Endothelial cell of umbilical vein (primary cell): ENCODE measurements at regions not wholly inside any gene's neighbourhood (a gene's known extent, or its start where the extent isn't known, plus 50 kb on each side); places are given as distances from the start of the nearest gene placed in this dataset.

Source experiments
- BruUV-seq: library from RNA; stranded (reverse); fragments of 400-500 nt; replicated peaks from 2 replicates; lab custom pipeline; 2021; lab: Mats Ljungman, UMichigan
- CTCF ChIA-PET: fragments of 300-600, 350-600 bp; sonication (Branson Sonifier 250); formaldehyde crosslinking; loops from one replicate; lab custom pipeline; 2021; ENCODE audit warnings: antibody characterized with exemption, inconsistent platforms; lab: Charles Lee
- POLR2A ChIA-PET: fragments of 300-600, 350-600 bp; sonication (Branson Sonifier 250); formaldehyde crosslinking; loops from one replicate; lab custom pipeline; 2021; ENCODE audit warnings: antibody characterized with exemption, inconsistent platforms; lab: Charles Lee
- DNase-seq: peaks from one replicate; pipeline ENCODE4 v3.0.0-alpha.2; 2011; ENCODE audit warnings: low read depth, low spot score
- FAIRE-seq: peaks from 2 replicates; lab custom pipeline; 2011; peaks lifted over from hg19 to GRCh38; lab: Jason Lieb, UNC
- H2AFZ ChIP-seq: 2 replicates; pipeline ENCODE4 v1.6.0; 2012; ENCODE audit warnings: low read depth, low read length, control low read depth, inconsistent platforms
- H3K27ac ChIP-seq: 2 replicates; pipeline ENCODE4 v1.5.1; 2011; ENCODE audit warnings: low read depth, mild to moderate bottlenecking, control low read depth, low read length, moderate library complexity; ENCODE audit not compliant: insufficient read depth
- H3K27me3 ChIP-seq, 2 experiments: 2 replicates each; pipeline versions ENCODE4 v1.6.0 to v1.6.1; 2011; ENCODE audit warnings: low read length in 2 of 2, mixed read lengths in 1 of 2; ENCODE audit not compliant: control insufficient read depth in 2 of 2, insufficient read depth in 2 of 2
- H3K36me3 ChIP-seq, 2 experiments: 2 replicates in 1 of 2; 3 replicates in 1 of 2; pipeline ENCODE4 v1.5.1; 2011; ENCODE audit warnings: low read length in 2 of 2, mild to moderate bottlenecking in 1 of 2, moderate library complexity in 1 of 2; ENCODE audit not compliant: control insufficient read depth in 2 of 2, insufficient read depth in 2 of 2; ENCODE audit errors: extremely low read depth in 1 of 2
- H3K4me1 ChIP-seq: 3 replicates; pipeline ENCODE4 v1.5.1; 2011; ENCODE audit warnings: mild to moderate bottlenecking, low read length; ENCODE audit not compliant: control insufficient read depth, insufficient read depth; ENCODE audit errors: extremely low read depth
- H3K4me2 ChIP-seq: 2 replicates; pipeline ENCODE4 v1.6.1; 2011; ENCODE audit warnings: low read length, control low read depth, mixed read lengths; ENCODE audit not compliant: insufficient read depth
- H3K4me3 ChIP-seq, 3 experiments: fragments of 200-600 bp in 1 of 3; sonication (generic), shearing (Covaris generic) in 1 of 3; replicated peaks in 1 of 3; 2 replicates each; pipeline ENCODE4 v1.5.1; 2011 to 2016; ENCODE audit warnings: control low read depth in 3 of 3, low read length in 3 of 3, mild to moderate bottlenecking in 2 of 3, inconsistent platforms in 1 of 3, low read depth in 1 of 3, moderate library complexity in 1 of 3; ENCODE audit not compliant: insufficient read depth in 1 of 3
- H3K79me2 ChIP-seq: 2 replicates; pipeline ENCODE4 v1.6.0; 2012; ENCODE audit warnings: low read length, inconsistent platforms; ENCODE audit not compliant: control insufficient read depth, insufficient read depth
- H3K9ac ChIP-seq: replicated peaks from 2 replicates; pipeline ENCODE3; 2011; ENCODE audit warnings: low read length, control low read depth; ENCODE audit not compliant: insufficient read depth; ENCODE audit errors: extremely low read depth
- H3K9me1 ChIP-seq: replicated peaks from 3 replicates; pipeline ENCODE4 v1.6.0; 2011; ENCODE audit warnings: mild to moderate bottlenecking, low read length; ENCODE audit not compliant: control insufficient read depth, insufficient read depth; ENCODE audit errors: extremely low read depth
- H3K9me3 ChIP-seq: replicated peaks from 2 replicates; pipeline ENCODE4 v1.5.1; 2012; ENCODE audit warnings: low read length, inconsistent platforms; ENCODE audit not compliant: control insufficient read depth, insufficient read depth
- H4K20me1 ChIP-seq: replicated peaks from 2 replicates; pipeline ENCODE3; 2011; ENCODE audit warnings: mild to moderate bottlenecking, low read length; ENCODE audit not compliant: control insufficient read depth, insufficient read depth; ENCODE audit errors: extremely low read depth
- CTCF ChIP-seq, 2 donors: IDR thresholded peaks; 1 replicate in 1 of 2; 2 replicates in 1 of 2; pipeline ENCODE4 v1.5.1; 2011; ENCODE audit warnings: low read length in 2 of 2, mild to moderate bottlenecking in 2 of 2, moderate library complexity in 2 of 2, control low read depth in 1 of 2, inconsistent platforms in 1 of 2, low read depth in 1 of 2; ENCODE audit not compliant: insufficient read depth in 1 of 2; ENCODE audit errors: extremely low read depth in 1 of 2
- FOS ChIP-seq: IDR thresholded peaks from 2 replicates; pipeline ENCODE4 v1.6.1; 2011; ENCODE audit warnings: mild to moderate bottlenecking, low read length, moderate library complexity, borderline replicate concordance; ENCODE audit not compliant: insufficient read depth
- GATA2 ChIP-seq: IDR thresholded peaks from 2 replicates; pipeline ENCODE4 v1.7.0; 2011; ENCODE audit warnings: low read depth, mild to moderate bottlenecking, moderate library complexity, mixed read lengths, low read length; ENCODE audit not compliant: insufficient read length, insufficient read depth
- JUN ChIP-seq: IDR thresholded peaks from 2 replicates; pipeline ENCODE4 v1.6.1; 2011; ENCODE audit warnings: borderline replicate concordance, low read depth; ENCODE audit not compliant: insufficient read length, insufficient read depth
- MYC ChIP-seq: IDR thresholded peaks from one replicate; pipeline ENCODE4 v1.6.1; 2011; ENCODE audit warnings: mild to moderate bottlenecking, low read depth, low read length
- POLR2A ChIP-seq: IDR thresholded peaks from 2 replicates; pipeline ENCODE4 v1.6.1; 2012; ENCODE audit warnings: low read depth, mild to moderate bottlenecking, control low read depth, low read length
- POLR2AphosphoS5 ChIP-seq: IDR thresholded peaks from 2 replicates; pipeline ENCODE4 v1.6.1; 2012; ENCODE audit warnings: low read depth, mild to moderate bottlenecking, control low read depth, low read length, moderate library complexity; ENCODE audit not compliant: insufficient read depth
- dilution Hi-C: fragments of 300-500 bp; cut with MboI; formaldehyde crosslinking; loops from one replicate; pipeline ENCODE4 v1.15.0; 2019; ENCODE audit warnings: low sequenced_read_pairs; ENCODE audit not compliant: extremely low pct_ligation_motif_present
- intact Hi-C: fragments of 100-400 bp; cut with micrococcal nuclease; formaldehyde crosslinking; loops from one replicate; pipeline ENCODE4 v1.10.0; 2022
- TF ChIP-seq, protein P1 (sequence below): IDR thresholded peaks from 2 replicates; pipeline ENCODE4 v1.6.1; 2011; ENCODE audit not compliant: insufficient read depth, insufficient read length

DNA sequence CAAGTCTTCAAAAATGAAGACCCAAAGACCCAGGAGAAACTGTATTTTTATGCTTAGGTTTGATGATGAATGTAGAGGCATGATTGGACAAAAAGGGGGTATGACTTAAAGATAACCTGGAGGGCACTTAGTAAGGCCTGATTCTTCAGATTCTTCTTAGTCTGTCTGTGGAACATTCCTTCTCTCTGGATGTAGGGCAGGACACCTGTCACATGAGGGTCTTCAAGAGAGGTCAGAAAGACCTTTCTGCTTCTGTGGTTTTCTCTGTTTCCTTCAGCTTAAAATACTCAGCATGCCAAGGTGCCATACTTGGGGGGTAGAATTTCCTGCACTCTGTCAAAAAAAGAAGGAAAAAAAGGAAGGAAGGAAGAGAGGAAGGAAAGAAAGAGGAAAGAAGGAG lies 78.1 kb downstream of the BLID start:
- no peak for FAIRE-seq
- H3K4me1 ChIP-seq, result no peaks in the 10 kb centered on the region
- H3K79me2 ChIP-seq, result no peaks in the 10 kb centered on the region
- H3K9me1 ChIP-seq, result no peaks in the 10 kb centered on the region
- ChIA-PET POLR2A (no interaction called here), CTCF (interaction anchor here (0.6 to 0.8 kb wide), 2 partner anchors 9 to 29 kb away, joined by 3 read pairs; no protein-coding TSS in a partner anchor)
- no peak overlapping the region for H3K4me3 ChIP-seq
- H4K20me1 ChIP-seq, result no peaks in the 10 kb centered on the region
- H3K4me2 ChIP-seq, result no peak overlapping the region
- H3K27me3 ChIP-seq, result no peaks in the 10 kb centered on the region
- dilution Hi-C loops, result no loop called here
- BruUV-seq, result no TSS peak
- no peak overlapping the region for H2AFZ ChIP-seq
- intact Hi-C loops, result no loop called here
- no peaks in the 10 kb centered on the region for H3K9me3 ChIP-seq
- H3K36me3 ChIP-seq, result no peaks in the 10 kb centered on the region
- no peak for TF ChIP-seq JUN
- no peak for TF ChIP-seq CTCF (IDR thresholded peaks at IDR 0.05; ENCODE audit: extremely low read depth in 1 of 2, insufficient read depth in 1 of 2, low read depth in 1 of 2, low read length in 2 of 2)
- no peak for TF ChIP-seq MYC
- no peak for TF ChIP-seq POLR2A
- no peak for TF ChIP-seq GATA2
- no peak for TF ChIP-seq FOS
- no peak for TF ChIP-seq POLR2AphosphoS5
- TF ChIP-seq, protein P1, sequence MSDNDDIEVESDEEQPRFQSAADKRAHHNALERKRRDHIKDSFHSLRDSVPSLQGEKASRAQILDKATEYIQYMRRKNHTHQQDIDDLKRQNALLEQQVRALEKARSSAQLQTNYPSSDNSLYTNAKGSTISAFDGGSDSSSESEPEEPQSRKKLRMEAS, result no peak
- no peak overlapping the region for H3K9ac ChIP-seq
- no peak for DNase-seq
- H3K27ac ChIP-seq, result no peak overlapping the region
